HepG2 (cell line): ENCODE measurements at regions not wholly inside any gene's neighbourhood (a gene's known extent, or its start where the extent isn't known, plus 50 kb on each side); places are given as distances from the start of the nearest gene placed in this dataset.

Experiments used
- ATAC-seq: fragments of 200-7000 bp; cut with Tn5 transposase; 3 replicates; pipeline ENCODE4 v1.9.1; 2020; ENCODE audit warnings: mild to moderate bottlenecking, moderate library complexity
- BruUV-seq: library from RNA; stranded (reverse); fragments of 400-500 nt; replicated peaks from 2 replicates; lab custom pipeline; 2021; lab: Mats Ljungman, UMichigan
- CTCF ChIA-PET: fragments of 300-600 bp; formaldehyde crosslinking; extraction: SDS; loops from one replicate; lab custom pipeline; 2021; ENCODE audit warnings: low total read pairs, inconsistent platforms, low intra/inter-chr PET ratio; lab: Yijun Ruan, JAX
- POLR2A ChIA-PET: fragments of 350-600 bp; sonication (Branson Sonifier 250); formaldehyde crosslinking; loops from one replicate; lab custom pipeline; 2020; ENCODE audit warnings: antibody characterized with exemption, inconsistent platforms; lab: Yijun Ruan, JAX
- DNase-seq: peaks from one replicate; pipeline ENCODE4 v3.0.0-alpha.2; 2015; ENCODE audit warnings: low spot score
- FAIRE-seq: peaks from 3 replicates; lab custom pipeline; 2011; peaks lifted over from hg19 to GRCh38; lab: Jason Lieb, UNC
- H2AFZ ChIP-seq: one replicate; pipeline ENCODE4 v1.6.1; 2011; ENCODE audit warnings: low read length, inconsistent platforms
- H3K27ac ChIP-seq: fragments of 300-600 bp; 3 replicates; pipeline ENCODE4 v1.8.0; 2011; ENCODE audit warnings: mixed run types, mild to moderate bottlenecking, mixed read lengths, low read length, inconsistent platforms; ENCODE audit not compliant: insufficient read depth; ENCODE audit errors: extremely low read length
- H3K27me3 ChIP-seq, 2 experiments: fragments of 200-600 bp in 1 of 2; 2 replicates in 1 of 2; 3 replicates in 1 of 2; pipeline versions ENCODE4 v1.6.0 to v1.8.0; 2011; ENCODE audit warnings: low read length in 2 of 2, mild to moderate bottlenecking in 2 of 2, moderate library complexity in 2 of 2, inconsistent platforms in 1 of 2; ENCODE audit not compliant: insufficient read depth in 2 of 2, control insufficient read depth in 1 of 2
- H3K36me3 ChIP-seq, 2 experiments: fragments of 200-600 bp in 1 of 2; replicated peaks in 1 of 2; 2 replicates in 1 of 2; 3 replicates in 1 of 2; pipeline versions ENCODE4 v1.5.1 to v1.8.0; 2011; ENCODE audit warnings: low read length in 2 of 2, inconsistent platforms in 1 of 2; ENCODE audit not compliant: insufficient read depth in 2 of 2, control insufficient read depth in 1 of 2
- H3K4me1 ChIP-seq: 2 replicates; pipeline ENCODE4 v1.5.1; 2012; ENCODE audit warnings: low read length, inconsistent platforms; ENCODE audit not compliant: insufficient read depth
- H3K4me2 ChIP-seq: 2 replicates; pipeline ENCODE4 v1.6.0; 2011; ENCODE audit warnings: low read depth, low read length, inconsistent platforms
- H3K4me3 ChIP-seq, 3 experiments: fragments of 200-600 bp in 1 of 3; sonication (generic), shearing (Covaris generic) in 1 of 3; replicated peaks in 1 of 3; 2 replicates each; pipeline ENCODE4 v1.5.1; 2011 to 2016; ENCODE audit warnings: low read length in 3 of 3, inconsistent platforms in 2 of 3, low read depth in 2 of 3, mild to moderate bottlenecking in 2 of 3, control low read depth in 1 of 3, mixed read lengths in 1 of 3; ENCODE audit not compliant: insufficient read depth in 1 of 3
- H3K79me2 ChIP-seq: one replicate; pipeline ENCODE4 v1.6.1; 2011; ENCODE audit warnings: low read length, inconsistent platforms; ENCODE audit not compliant: insufficient read depth
- H3K9ac ChIP-seq: 2 replicates; pipeline ENCODE4 v1.6.0; 2011; ENCODE audit warnings: mild to moderate bottlenecking, low read depth, low read length, inconsistent platforms; ENCODE audit not compliant: insufficient read depth
- H3K9me3 ChIP-seq: 2 replicates; pipeline ENCODE4 v1.5.1; 2012; ENCODE audit warnings: mild to moderate bottlenecking, low read length
- H4K20me1 ChIP-seq: 2 replicates; pipeline ENCODE4 v1.6.0; 2011; ENCODE audit warnings: inconsistent platforms, mild to moderate bottlenecking, low read length, moderate library complexity; ENCODE audit not compliant: insufficient read depth
- CEBPG ChIP-seq: IDR thresholded peaks from 2 replicates; pipeline ENCODE4 v1.6.1; 2016
- IKZF4 ChIP-seq: sonication (generic); formaldehyde crosslinking; IDR thresholded peaks from 2 replicates; pipeline ENCODE4 v1.5.1; 2020; ENCODE audit warnings: borderline replicate concordance, mild to moderate bottlenecking, low read depth, missing genetic modification reagents; ENCODE audit errors: not compliant biosample characterization
- KLF9 ChIP-seq: IDR thresholded peaks from 2 replicates; pipeline ENCODE4 v1.6.1; 2016; ENCODE audit warnings: low read depth
- MAFF ChIP-seq: IDR thresholded peaks from 2 replicates; pipeline ENCODE4 v1.6.1; 2011; ENCODE audit warnings: low read depth, low read length, improper control_type of control experiment
- MAFK ChIP-seq, 2 experiments: IDR thresholded peaks in 1 of 2; conservative IDR thresholded peaks in 1 of 2; 2 replicates each; pipeline ENCODE4 v1.6.1; 2011; ENCODE audit warnings: improper control_type of control experiment in 2 of 2, low read length in 2 of 2
- MEIS1 ChIP-seq: sonication (generic); formaldehyde crosslinking; IDR thresholded peaks from 2 replicates; pipeline ENCODE4 v1.9.0; 2021; ENCODE audit warnings: mild to moderate bottlenecking, missing genetic modification reagents, moderate library complexity, borderline replicate concordance
- MXI1 ChIP-seq: IDR thresholded peaks from 3 replicates; pipeline ENCODE4 v1.6.1; 2012; ENCODE audit warnings: low read depth, low read length, inconsistent platforms, borderline replicate concordance
- MYC ChIP-seq: sonication (generic); formaldehyde crosslinking; IDR thresholded peaks from 2 replicates; pipeline ENCODE4 v1.9.0; 2021; ENCODE audit warnings: missing genetic modification reagents, borderline replicate concordance
- RARG ChIP-seq: sonication (generic); formaldehyde crosslinking; IDR thresholded peaks from 2 replicates; pipeline ENCODE4 v1.4.0; 2020; ENCODE audit warnings: low read depth, mild to moderate bottlenecking, missing genetic modification reagents
- SMARCE1 ChIP-seq: fragments of 450-650 bp; IDR thresholded peaks from 2 replicates; pipeline ENCODE4 v1.6.1; 2017; ENCODE audit warnings: borderline replicate concordance
- TMF1 ChIP-seq: sonication (generic); formaldehyde crosslinking; IDR thresholded peaks from 2 replicates; pipeline ENCODE4 v1.8.1; 2022; ENCODE audit warnings: low read depth, missing genetic modification reagents
- U2AF2 ChIP-seq: fragments of 200-400 bp; formaldehyde crosslinking; IDR thresholded peaks from 2 replicates; pipeline ENCODE4 v1.6.1; 2017; ENCODE audit warnings: low read depth, mild to moderate bottlenecking, low read length
- ZBTB34 ChIP-seq: sonication (generic); formaldehyde crosslinking; IDR thresholded peaks from 2 replicates; pipeline ENCODE4 v1.8.0; 2022; ENCODE audit warnings: mild to moderate bottlenecking, missing genetic modification reagents
- ZNF180 ChIP-seq: sonication (generic); formaldehyde crosslinking; IDR thresholded peaks from 2 replicates; pipeline ENCODE4 v1.4.0; 2020; ENCODE audit warnings: low read depth, missing genetic modification reagents, borderline replicate concordance
- ZNF235 ChIP-seq: sonication (generic); formaldehyde crosslinking; IDR thresholded peaks from 2 replicates; pipeline ENCODE4 v1.8.1; 2023; ENCODE audit warnings: mild to moderate bottlenecking, missing genetic modification reagents, borderline replicate concordance
- ZNF557 ChIP-seq: sonication (generic); formaldehyde crosslinking; IDR thresholded peaks from 2 replicates; pipeline ENCODE4 v1.4.0; 2020; ENCODE audit warnings: missing genetic modification reagents
- ZNF652 ChIP-seq: IDR thresholded peaks from 2 replicates; pipeline ENCODE4 v1.6.1; 2016; ENCODE audit warnings: low read depth, borderline replicate concordance
- WGBS: methylation state at CpG from one replicate; pipeline ENCODE4 v1.1.6; 2017; ENCODE audit warnings: low lambda C conversion rate; 5-methylcytosine and 5-hydroxymethylcytosine counted together
- in situ Hi-C: cut with HindIII; loops from 2 replicates; pipeline ENCODE4 v1.10.0; 2017; ENCODE audit warnings: low pct_unique_long_range_greater_than_20kb; ENCODE audit not compliant: extremely low pct_ligation_motif_present
- intact Hi-C: fragments of 100-400 bp; cut with micrococcal nuclease; formaldehyde crosslinking; loops from one replicate; pipeline ENCODE4 v1.10.0; 2022; ENCODE audit not compliant: unreplicated experiment

- no peak for DNase-seq
- in situ Hi-C loops = no loop called here
- 0% methylated on average over 4 of the region's 4 CpGs for WGBS
- no peak overlapping the region for H3K4me3 ChIP-seq
- no peaks in the 10 kb centered on the region for H3K4me1 ChIP-seq
- ChIA-PET POLR2A (no interaction called here), CTCF (no interaction called here)
- intact Hi-C loops = no loop called here
- H3K27me3 ChIP-seq = no peaks in the 10 kb centered on the region
- H2AFZ ChIP-seq = no peak overlapping the region
- no peak overlapping the region for H3K9ac ChIP-seq
- H3K27ac ChIP-seq = no peak overlapping the region
- no peaks in the 10 kb centered on the region for H3K36me3 ChIP-seq
- no peaks in the 10 kb centered on the region for H3K9me3 ChIP-seq
- TF ChIP-seq CEBPG (no peak), IKZF4 (no peak), SMARCE1 (no peak), ZNF557 (CRISPR knock-in tag) (no peak), MEIS1 (CRISPR knock-in tag) (no peak), ZNF652 (no peak), MXI1 (no peak), TMF1 (no peak), ZNF235 (CRISPR knock-in tag) (no peak), MYC (CRISPR knock-in tag) (no peak), ZNF180 (CRISPR knock-in tag) (no peak), RARG (CRISPR knock-in tag) (no peak)
- TF ChIP-seq, all 625 proteins: peak for 0
- FAIRE-seq (no peak), ATAC-seq (peak; percentile 86)
- Histone ChIP-seq H4K20me1 (no peaks in the 10 kb centered on the region), H3K4me2 (no peak overlapping the region), H3K79me2 (no peaks in the 10 kb centered on the region)
- no TSS peak for BruUV-seq
Measured at GRCh38 chr3:79848876-79849275, 81.1 kb upstream of the ROBO1 start.

GRCh38 chr3:79847928-79848327 is 80.1 kb upstream of the ROBO1 start:
- Histone ChIP-seq H2AFZ (no peak overlapping the region), H3K4me2 (no peak overlapping the region), H3K4me1 (no peaks in the 10 kb centered on the region), H3K9ac (no peak overlapping the region), H3K27ac (no peak overlapping the region), H3K9me3 (no peaks in the 10 kb centered on the region), H3K79me2 (no peaks in the 10 kb centered on the region), H3K4me3 (no peak overlapping the region), H4K20me1 (no peaks in the 10 kb centered on the region)
- ChIA-PET CTCF (no interaction called here), POLR2A (no interaction called here)
- DNase-seq = no peak
- no TSS peak for BruUV-seq
- intact Hi-C loops (no loop called here), in situ Hi-C loops (no loop called here)
- no peak for ATAC-seq
- TF ChIP-seq U2AF2 (no peak), MAFF (peak; percentile 90), ZBTB34 (no peak), MAFK (conservative IDR thresholded peaks at IDR 0.05 in 1 of 2, IDR thresholded peaks at IDR 0.05 in 1 of 2; ENCODE audit: low read length in 2 of 2) (peak; percentile 90 to 94), KLF9 (CRISPR knock-in tag) (no peak)
- TF ChIP-seq, all 625 proteins: peak for 2
- 24% methylated on average over 3 of the region's 3 CpGs for WGBS
- Histone ChIP-seq H3K27me3 (no peaks in the 10 kb centered on the region), H3K36me3 (no peaks in the 10 kb centered on the region)
- FAIRE-seq = no peak
